ENCODE measurements at regions not wholly inside any gene's neighbourhood (a gene's known extent, or its start where the extent isn't known, plus 50 kb on each side); places are given as distances from the start of the nearest gene placed in this dataset.

DNA sequence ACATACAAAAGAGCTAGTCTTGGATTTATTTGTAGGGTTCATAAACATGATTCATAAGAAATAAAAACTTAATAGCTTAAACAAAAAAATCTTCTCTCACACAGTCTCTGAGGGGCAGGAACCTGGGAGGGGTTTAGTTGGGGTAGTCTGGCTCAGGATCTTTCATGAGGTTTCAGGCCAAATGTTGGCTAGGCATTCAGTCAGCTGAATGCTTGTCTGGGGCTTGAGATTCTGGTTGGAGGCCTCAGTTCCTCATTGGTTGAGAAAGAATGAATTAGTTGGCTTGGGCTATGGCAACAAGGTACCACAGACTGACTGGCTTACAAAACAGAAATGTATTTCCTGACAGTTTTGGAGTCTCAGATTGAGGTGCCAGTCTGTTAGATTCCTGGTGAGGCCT lies 74.3 kb downstream of the ANKRD7 start:
- Mint-ChIP-seq H3K27ac (no peak overlapping the region), H3K27me3 (peaks cover 32% of the 10 kb centered on the region), H3K4me3 (no peak overlapping the region), H3K4me1 (no peaks in the 10 kb centered on the region), H3K9me3 (peaks cover 7% of the 10 kb centered on the region), H3K36me3 (ENCODE audit: low read depth) (no peaks in the 10 kb centered on the region)
- DNase-seq, result no peak
- intact Hi-C loops (cut with micrococcal nuclease), result no loop called here

DNA sequence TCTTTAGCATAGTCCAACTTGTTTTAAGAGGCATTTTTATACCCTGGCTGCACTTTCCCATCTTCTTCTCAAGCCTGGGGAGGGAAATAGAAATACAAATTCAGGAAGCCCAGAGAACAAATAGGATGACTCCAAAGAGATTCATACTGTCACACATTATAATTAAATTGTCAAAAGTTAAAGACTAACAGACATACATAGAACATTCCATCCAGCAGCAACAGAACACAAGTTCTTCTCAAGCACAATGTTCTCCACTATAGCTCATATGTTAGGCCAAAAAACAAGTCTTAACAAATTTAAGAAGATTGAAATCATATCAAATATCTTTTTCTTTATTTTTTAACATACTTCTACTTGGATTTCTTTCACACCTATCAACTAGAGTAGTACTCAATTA lies 75.7 kb downstream of the ANKRD7 start:
- intact Hi-C loops (cut with micrococcal nuclease), result no loop called here
- no peak overlapping the region for H3K27ac Mint-ChIP-seq
- H3K36me3 Mint-ChIP-seq (ENCODE audit: low read depth), result no peaks in the 10 kb centered on the region
- H3K9me3 Mint-ChIP-seq, result peaks cover 2% of the 10 kb centered on the region
- H3K4me3 Mint-ChIP-seq, result no peak overlapping the region
- no peak for DNase-seq
- peaks cover 28% of the 10 kb centered on the region for H3K27me3 Mint-ChIP-seq
- H3K4me1 Mint-ChIP-seq, result no peaks in the 10 kb centered on the region

GRCh38 chr7:118304100-118304499 lies 79.6 kb downstream of the ANKRD7 start:
- no peaks in the 10 kb centered on the region for H3K9me3 Mint-ChIP-seq
- no peaks in the 10 kb centered on the region for H3K36me3 Mint-ChIP-seq (ENCODE audit: low read depth)
- H3K4me1 Mint-ChIP-seq, result no peaks in the 10 kb centered on the region
- H3K4me3 Mint-ChIP-seq, result no peak overlapping the region
- no peak for DNase-seq
- no peak overlapping the region for H3K27ac Mint-ChIP-seq
- intact Hi-C loops (cut with micrococcal nuclease), result no loop called here
- peaks cover 15% of the 10 kb centered on the region for H3K27me3 Mint-ChIP-seq

DNA sequence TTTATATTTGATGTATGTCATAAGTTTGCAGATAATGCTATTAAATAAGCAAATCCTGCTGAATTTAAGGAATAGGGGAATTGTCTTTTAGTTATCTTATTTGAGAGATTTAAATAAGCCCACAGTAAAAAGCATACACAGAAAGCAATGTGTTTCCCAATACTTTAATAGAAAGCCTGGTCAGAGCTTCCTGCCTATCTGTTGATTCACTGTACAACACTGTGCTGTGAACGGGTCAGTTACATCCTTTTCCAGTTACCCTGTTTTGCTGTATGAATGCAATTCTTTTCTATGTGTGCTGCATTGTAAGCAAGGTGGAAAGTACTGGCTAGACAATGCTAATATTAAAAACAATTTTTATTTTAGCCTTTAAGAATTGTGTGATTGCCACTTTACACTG lies 81.2 kb downstream of the ANKRD7 start:
- Mint-ChIP-seq H3K9me3 (peaks cover 5% of the 10 kb centered on the region), H3K36me3 (ENCODE audit: low read depth) (peaks cover 4% of the 10 kb centered on the region), H3K27me3 (peaks cover 6% of the 10 kb centered on the region), H3K27ac (no peak overlapping the region), H3K4me3 (no peak overlapping the region), H3K4me1 (peaks cover 2% of the 10 kb centered on the region)
- DNase-seq, result no peak
- intact Hi-C loops (cut with micrococcal nuclease), result no loop called here

- DNase-seq, result no peak
- H3K9me3 Mint-ChIP-seq, result peaks cover 5% of the 10 kb centered on the region
- H3K27me3 Mint-ChIP-seq, result peaks cover 6% of the 10 kb centered on the region
- H3K4me1 Mint-ChIP-seq, result peaks cover 11% of the 10 kb centered on the region
- intact Hi-C loops (cut with micrococcal nuclease), result no loop called here
- peaks cover 4% of the 10 kb centered on the region for H3K36me3 Mint-ChIP-seq (ENCODE audit: low read depth)
- H3K27ac Mint-ChIP-seq, result no peak overlapping the region
- H3K4me3 Mint-ChIP-seq, result no peak overlapping the region
These were observed 82.3 kb downstream of the ANKRD7 start for GRCh38 chr7:118306771-118307170.

DNA sequence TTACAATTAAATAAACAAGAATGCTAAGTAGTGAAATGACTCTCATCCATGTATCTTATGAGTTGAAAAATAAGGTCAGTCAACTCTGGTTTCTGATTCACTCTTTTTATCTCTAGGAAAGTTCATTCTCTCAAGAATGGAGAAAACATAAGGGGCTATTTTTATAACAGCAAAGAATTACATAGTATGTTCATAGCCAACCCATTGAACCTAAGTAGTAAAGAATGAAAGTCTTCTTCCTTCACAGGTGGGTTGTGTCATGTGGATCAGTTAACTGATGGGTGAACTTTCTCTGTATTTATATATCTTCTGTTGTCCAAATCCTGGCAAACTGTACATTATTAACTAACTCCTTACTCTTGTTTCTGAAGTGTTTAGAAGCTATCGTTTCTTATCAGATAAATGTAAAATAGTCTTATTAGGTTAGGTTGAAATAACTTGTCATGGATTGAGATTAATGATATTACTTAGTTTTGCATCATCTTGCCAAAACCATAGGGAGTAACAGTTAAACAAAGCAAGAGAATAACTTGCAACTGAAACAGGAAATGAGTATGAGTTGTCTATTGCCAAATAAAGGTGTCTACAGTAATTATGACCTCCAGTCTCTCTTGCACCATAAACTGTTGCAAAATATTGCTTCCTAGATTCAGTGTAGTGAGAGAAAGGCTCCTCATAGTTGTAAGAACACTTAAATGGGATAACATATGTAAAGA lies 86.8 kb downstream of the ANKRD7 start:
- DNase-seq, result no peak
- no peak overlapping the region for H3K4me3 Mint-ChIP-seq
- peak overlapping the region; percentile 44 for H3K27ac Mint-ChIP-seq
- H3K36me3 Mint-ChIP-seq (ENCODE audit: low read depth), result peaks cover 15% of the 10 kb centered on the region
- peaks cover 26% of the 10 kb centered on the region for H3K9me3 Mint-ChIP-seq
- H3K27me3 Mint-ChIP-seq, result peaks cover 2% of the 10 kb centered on the region
- intact Hi-C loops (cut with micrococcal nuclease), result loop anchor here (2.0 to 5.0 kb wide), 3 partner anchors 22 to 129 kb away; partner anchors contain the start of gene LSM8
- H3K4me1 Mint-ChIP-seq, result peaks cover 24% of the 10 kb centered on the region

- intact Hi-C loops (cut with micrococcal nuclease), result loop anchor here (5.0 kb wide), 1 partner anchor 130 kb away; the partner anchor contains the start of gene LSM8
- Mint-ChIP-seq H3K4me1 (peaks cover 24% of the 10 kb centered on the region), H3K27ac (peak overlapping the region; percentile 93), H3K4me3 (peak overlapping the region; percentile 20), H3K36me3 (ENCODE audit: low read depth) (peaks cover 15% of the 10 kb centered on the region), H3K27me3 (peaks cover 2% of the 10 kb centered on the region), H3K9me3 (peaks cover 26% of the 10 kb centered on the region)
- no peak for DNase-seq
These were observed 87.5 kb downstream of the ANKRD7 start for GRCh38 chr7:118312051-118312450.

- intact Hi-C loops (cut with micrococcal nuclease), result loop anchor here (5.0 kb wide), 1 partner anchor 131 kb away; the partner anchor contains the start of gene LSM8
- Mint-ChIP-seq H3K9me3 (peaks cover 26% of the 10 kb centered on the region), H3K27me3 (peaks cover 2% of the 10 kb centered on the region), H3K4me1 (peaks cover 24% of the 10 kb centered on the region), H3K4me3 (peak overlapping the region; percentile 18), H3K36me3 (ENCODE audit: low read depth) (peaks cover 15% of the 10 kb centered on the region), H3K27ac (peak overlapping the region; percentile 93)
- DNase-seq, result peak; percentile 58
These were observed 88.5 kb downstream of the ANKRD7 start for GRCh38 chr7:118312966-118313365.

GRCh38 chr7:118324790-118325449 lies 100.4 kb downstream of the ANKRD7 start:
- Mint-ChIP-seq H3K36me3 (ENCODE audit: low read depth) (no peaks in the 10 kb centered on the region), H3K9me3 (no peaks in the 10 kb centered on the region), H3K27me3 (peaks cover 15% of the 10 kb centered on the region), H3K4me1 (peaks cover 7% of the 10 kb centered on the region), H3K4me3 (no peak overlapping the region), H3K27ac (no peak overlapping the region)
- intact Hi-C loops (cut with micrococcal nuclease), result no loop called here
- no peak for DNase-seq

DNA sequence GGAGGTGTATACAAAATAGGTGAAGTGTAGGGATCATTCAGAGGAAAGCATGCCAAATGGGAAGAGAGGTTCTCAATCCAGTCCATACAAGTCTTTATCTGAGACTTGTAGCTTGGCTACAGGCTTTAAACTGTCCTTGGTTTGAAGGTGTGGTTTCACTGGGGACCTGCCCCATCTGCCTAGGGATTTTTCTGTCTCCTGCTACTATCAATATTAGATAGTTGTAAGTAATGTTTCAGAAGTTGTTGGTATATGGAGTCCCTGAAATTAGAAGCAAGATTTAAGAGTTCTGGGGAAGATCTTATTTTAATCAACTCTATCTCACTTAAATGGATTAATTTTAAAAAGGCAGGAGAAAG lies 100.9 kb downstream of the ANKRD7 start:
- no peaks in the 10 kb centered on the region for H3K36me3 Mint-ChIP-seq (ENCODE audit: low read depth)
- peaks cover 19% of the 10 kb centered on the region for H3K27me3 Mint-ChIP-seq
- DNase-seq, result no peak
- peaks cover 11% of the 10 kb centered on the region for H3K4me1 Mint-ChIP-seq
- no peak overlapping the region for H3K4me3 Mint-ChIP-seq
- intact Hi-C loops (cut with micrococcal nuclease), result no loop called here
- no peaks in the 10 kb centered on the region for H3K9me3 Mint-ChIP-seq
- H3K27ac Mint-ChIP-seq, result no peak overlapping the region

- H3K27me3 Mint-ChIP-seq, result peaks cover 16% of the 10 kb centered on the region
- no peaks in the 10 kb centered on the region for H3K36me3 Mint-ChIP-seq (ENCODE audit: low read depth)
- no peak overlapping the region for H3K4me3 Mint-ChIP-seq
- no peak for DNase-seq
- intact Hi-C loops (cut with micrococcal nuclease), result no loop called here
- no peaks in the 10 kb centered on the region for H3K9me3 Mint-ChIP-seq
- H3K27ac Mint-ChIP-seq, result no peak overlapping the region
- peaks cover 11% of the 10 kb centered on the region for H3K4me1 Mint-ChIP-seq
These were observed 102.7 kb downstream of the ANKRD7 start for GRCh38 chr7:118327174-118327573.

DNA sequence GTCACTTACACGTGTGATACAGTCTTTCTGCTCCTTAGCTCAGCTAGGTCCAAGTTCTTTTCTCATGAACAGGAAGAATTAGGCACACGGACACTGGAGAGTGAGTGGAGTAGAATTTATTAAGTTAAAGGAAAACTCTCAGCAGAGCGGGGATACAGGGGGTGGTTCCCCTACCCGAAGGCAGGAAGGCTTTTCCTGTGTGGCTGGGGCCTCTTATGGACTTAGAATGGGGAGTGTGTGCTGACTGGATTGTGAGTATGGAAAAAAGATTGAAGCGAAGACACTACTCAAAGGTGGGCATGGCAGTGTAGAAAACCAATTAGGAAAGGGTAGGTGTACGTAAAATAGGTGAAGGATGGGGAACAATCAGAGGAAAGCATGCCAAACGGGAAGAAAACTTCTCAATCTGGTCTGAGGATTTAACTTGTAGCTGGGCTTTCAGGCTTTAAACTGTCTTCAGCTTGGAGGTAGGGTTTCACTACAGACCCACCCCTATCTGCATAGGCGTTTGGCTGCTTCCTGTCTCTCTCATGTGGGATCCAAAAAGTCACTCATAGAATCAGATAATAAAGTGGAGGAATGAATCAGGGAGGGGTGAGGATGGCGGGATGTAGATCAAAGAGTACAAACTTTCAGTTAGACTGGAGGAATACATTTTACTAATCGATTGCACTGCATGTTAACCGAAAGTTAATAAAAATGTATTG lies 104.2 kb downstream of the ANKRD7 start:
- H3K36me3 Mint-ChIP-seq (ENCODE audit: low read depth), result no peaks in the 10 kb centered on the region
- no peak overlapping the region for H3K27ac Mint-ChIP-seq
- H3K9me3 Mint-ChIP-seq, result no peaks in the 10 kb centered on the region
- H3K4me3 Mint-ChIP-seq, result no peak overlapping the region
- intact Hi-C loops (cut with micrococcal nuclease), result no loop called here
- DNase-seq, result no peak
- H3K27me3 Mint-ChIP-seq, result peaks cover 18% of the 10 kb centered on the region
- H3K4me1 Mint-ChIP-seq, result peaks cover 11% of the 10 kb centered on the region

GRCh38 chr7:118330388-118330787 lies 105.9 kb downstream of the ANKRD7 start:
- DNase-seq, result no peak
- Mint-ChIP-seq H3K4me1 (peaks cover 11% of the 10 kb centered on the region), H3K27ac (no peak overlapping the region), H3K27me3 (peaks cover 24% of the 10 kb centered on the region), H3K36me3 (ENCODE audit: low read depth) (no peaks in the 10 kb centered on the region), H3K9me3 (no peaks in the 10 kb centered on the region), H3K4me3 (no peak overlapping the region)
- intact Hi-C loops (cut with micrococcal nuclease), result no loop called here

GRCh38 chr7:118346748-118347147 lies 122.2 kb downstream of the ANKRD7 start:
- intact Hi-C loops (cut with micrococcal nuclease), result no loop called here
- Mint-ChIP-seq H3K4me1 (peaks cover 2% of the 10 kb centered on the region), H3K4me3 (no peak overlapping the region), H3K27me3 (peaks cover 4% of the 10 kb centered on the region), H3K27ac (no peak overlapping the region), H3K36me3 (ENCODE audit: low read depth) (no peaks in the 10 kb centered on the region), H3K9me3 (no peaks in the 10 kb centered on the region)
- DNase-seq, result no peak
